Progenitor cell of endocrine pancreas (in vitro differentiated cells): ENCODE measurements at regions not wholly inside any gene's neighbourhood (a gene's known extent, or its start where the extent isn't known, plus 50 kb on each side); places are given as distances from the start of the nearest gene placed in this dataset.

Experiments
- DNase-seq: peaks from one replicate; pipeline ENCODE4 v3.0.0; 2021; ENCODE audit warnings: low spot score; ENCODE audit not compliant: unreplicated experiment
- H3K27ac Mint-ChIP-seq: 2 replicates; pipeline ENCODE4 v1.8.0; 2021; ENCODE audit warnings: mild to moderate bottlenecking, moderate library complexity, mixed read lengths
- H3K27me3 Mint-ChIP-seq: 2 replicates; pipeline ENCODE4 v1.8.0; 2021; ENCODE audit warnings: mixed read lengths
- H3K36me3 Mint-ChIP-seq: 2 replicates; pipeline ENCODE4 v1.8.0; 2022; ENCODE audit warnings: mixed read lengths; ENCODE audit not compliant: insufficient read depth
- H3K4me1 Mint-ChIP-seq: 2 replicates; pipeline ENCODE4 v1.8.0; 2021; ENCODE audit warnings: low read depth, mixed read lengths
- H3K4me3 Mint-ChIP-seq: 2 replicates; pipeline ENCODE4 v1.8.0; 2021; ENCODE audit warnings: low read depth, mild to moderate bottlenecking, moderate library complexity, mixed read lengths
- H3K9me3 Mint-ChIP-seq: 2 replicates; pipeline ENCODE4 v1.8.0; 2021; ENCODE audit warnings: low read depth, mixed read lengths
- CTCF ChIP-seq: fragments of 200-600 bp; sonication (generic); IDR thresholded peaks from one replicate; pipeline ENCODE4 v1.5.0; 2021; ENCODE audit warnings: antibody characterized with exemption, mild to moderate bottlenecking; ENCODE audit not compliant: unreplicated experiment

GRCh38 chr11:29490938-29491337 lies 525.9 kb downstream of the KCNA4 start:
- H3K9me3 Mint-ChIP-seq, result no peaks in the 10 kb centered on the region
- H3K27me3 Mint-ChIP-seq, result no peaks in the 10 kb centered on the region
- no peak overlapping the region for H3K4me3 Mint-ChIP-seq
- H3K36me3 Mint-ChIP-seq, result no peaks in the 10 kb centered on the region
- H3K4me1 Mint-ChIP-seq, result no peaks in the 10 kb centered on the region
- TF ChIP-seq CTCF, result no peak
- no peak for DNase-seq
- H3K27ac Mint-ChIP-seq, result no peak overlapping the region

DNA sequence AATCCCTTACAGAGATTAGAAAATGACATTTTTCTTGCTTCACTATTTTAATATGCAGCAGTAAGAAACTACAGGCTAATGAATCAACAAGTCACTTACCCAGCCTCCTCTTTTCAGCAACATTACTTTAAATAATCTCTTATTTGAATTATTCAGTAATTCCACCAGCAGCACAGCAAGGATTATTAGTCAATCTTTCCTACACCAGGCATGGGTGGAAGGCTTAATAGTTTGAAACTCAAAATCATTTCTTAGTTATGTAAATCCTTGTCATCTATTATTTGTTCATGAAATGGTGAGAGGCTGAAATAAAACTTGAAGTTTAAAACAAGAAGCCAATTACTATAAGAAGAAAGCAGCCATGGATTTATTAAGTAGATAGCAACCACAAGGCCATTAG lies 530.5 kb downstream of the KCNA4 start:
- H3K4me1 Mint-ChIP-seq, result no peaks in the 10 kb centered on the region
- no peaks in the 10 kb centered on the region for H3K9me3 Mint-ChIP-seq
- no peaks in the 10 kb centered on the region for H3K36me3 Mint-ChIP-seq
- no peak for TF ChIP-seq CTCF
- no peak overlapping the region for H3K27ac Mint-ChIP-seq
- no peak for DNase-seq
- no peak overlapping the region for H3K4me3 Mint-ChIP-seq
- H3K27me3 Mint-ChIP-seq, result no peaks in the 10 kb centered on the region

GRCh38 chr11:29485641-29486040 lies 531.2 kb downstream of the KCNA4 start:
- Mint-ChIP-seq H3K4me3 (no peak overlapping the region), H3K4me1 (no peaks in the 10 kb centered on the region), H3K27ac (no peak overlapping the region), H3K27me3 (no peaks in the 10 kb centered on the region), H3K9me3 (no peaks in the 10 kb centered on the region), H3K36me3 (no peaks in the 10 kb centered on the region)
- TF ChIP-seq CTCF, result no peak
- no peak for DNase-seq

DNA sequence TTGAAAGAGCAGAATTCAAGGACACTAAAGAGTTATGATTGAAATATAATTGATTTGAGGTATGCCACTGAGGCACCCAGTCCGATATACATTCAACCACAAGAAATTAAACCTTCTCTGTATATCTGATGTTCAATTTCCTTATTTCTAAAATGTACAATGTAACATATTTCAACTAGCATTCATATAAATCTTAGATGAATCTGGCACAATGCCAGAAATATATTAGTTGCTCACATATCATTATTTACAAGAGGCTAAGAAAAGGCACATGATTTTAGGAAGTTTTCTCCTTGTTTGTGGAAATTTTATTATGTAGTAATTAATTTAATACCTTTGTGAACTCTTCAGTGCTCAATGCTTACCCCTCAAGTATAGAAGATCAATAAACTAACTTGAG lies 532.3 kb downstream of the KCNA4 start:
- no peaks in the 10 kb centered on the region for H3K9me3 Mint-ChIP-seq
- TF ChIP-seq CTCF, result no peak
- no peak overlapping the region for H3K4me3 Mint-ChIP-seq
- no peaks in the 10 kb centered on the region for H3K4me1 Mint-ChIP-seq
- no peak overlapping the region for H3K27ac Mint-ChIP-seq
- no peaks in the 10 kb centered on the region for H3K36me3 Mint-ChIP-seq
- no peak for DNase-seq
- H3K27me3 Mint-ChIP-seq, result no peaks in the 10 kb centered on the region

DNA sequence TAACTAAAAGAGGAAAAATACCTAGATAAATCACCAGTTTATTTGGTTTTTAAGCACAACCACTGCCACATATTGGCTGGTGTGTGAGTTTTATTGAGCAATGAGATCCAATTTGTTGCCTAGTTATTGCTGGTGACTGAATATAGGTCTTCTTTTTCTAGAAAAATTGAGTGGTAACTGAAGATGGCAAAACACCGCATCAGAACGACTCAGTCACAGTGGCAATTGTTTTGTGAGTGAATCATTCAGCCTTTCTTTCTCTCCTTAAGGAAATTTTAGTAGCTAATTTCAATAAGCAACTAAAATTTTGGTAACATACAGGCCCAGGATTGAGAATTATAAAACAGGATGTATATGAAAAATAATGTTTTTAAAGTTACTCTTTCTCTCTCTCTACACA lies 533.0 kb downstream of the KCNA4 start:
- no peaks in the 10 kb centered on the region for H3K27me3 Mint-ChIP-seq
- H3K4me3 Mint-ChIP-seq, result no peak overlapping the region
- TF ChIP-seq CTCF, result no peak
- no peak for DNase-seq
- H3K9me3 Mint-ChIP-seq, result no peaks in the 10 kb centered on the region
- no peaks in the 10 kb centered on the region for H3K4me1 Mint-ChIP-seq
- H3K27ac Mint-ChIP-seq, result no peak overlapping the region
- no peaks in the 10 kb centered on the region for H3K36me3 Mint-ChIP-seq
